ENCODE measurements at regions not wholly inside any gene's neighbourhood (a gene's known extent, or its start where the extent isn't known, plus 50 kb on each side); places are given as distances from the start of the nearest gene placed in this dataset.

GRCh38 chr14:71381814-71382213 is 474.6 kb downstream of the PCNX1 start:
- H3K27ac ChIP-seq (ENCODE audit: low read depth in 2 of 2, low read length in 2 of 2) = no peak overlapping the region
- no peaks in the 10 kb centered on the region for H3K36me3 ChIP-seq (ENCODE audit: control insufficient read depth in 2 of 2, insufficient read depth in 2 of 2, low read length in 2 of 2)
- H3K9me3 ChIP-seq (ENCODE audit: control insufficient read depth in 2 of 2, low read length in 2 of 2) = no peaks in the 10 kb centered on the region
- no peaks in the 10 kb centered on the region for H3K27me3 ChIP-seq (ENCODE audit: control insufficient read depth in 2 of 2, insufficient read depth in 2 of 2, low read length in 2 of 2)
- H3K4me1 ChIP-seq (ENCODE audit: control insufficient read depth in 2 of 2, insufficient read depth in 2 of 2, low read length in 2 of 2) = no peaks in the 10 kb centered on the region
- H3K4me3 ChIP-seq (ENCODE audit: low read length in 2 of 2) = no peak overlapping the region
- H3K9ac ChIP-seq (ENCODE audit: low read depth in 1 of 2, low read length in 2 of 2) = no peak overlapping the region

- Histone ChIP-seq H3K27ac (ENCODE audit: low read depth in 2 of 2, low read length in 2 of 2) (no peak overlapping the region), H3K9ac (ENCODE audit: low read depth in 1 of 2, low read length in 2 of 2) (no peak overlapping the region), H3K36me3 (ENCODE audit: control insufficient read depth in 2 of 2, insufficient read depth in 2 of 2, low read length in 2 of 2) (no peaks in the 10 kb centered on the region), H3K4me3 (ENCODE audit: low read length in 2 of 2) (no peak overlapping the region), H3K4me1 (ENCODE audit: control insufficient read depth in 2 of 2, insufficient read depth in 2 of 2, low read length in 2 of 2) (no peaks in the 10 kb centered on the region), H3K27me3 (ENCODE audit: control insufficient read depth in 2 of 2, insufficient read depth in 2 of 2, low read length in 2 of 2) (no peaks in the 10 kb centered on the region), H3K9me3 (ENCODE audit: control insufficient read depth in 2 of 2, low read length in 2 of 2) (no peaks in the 10 kb centered on the region)
Observed at GRCh38 chr14:71382315-71382714, 475.1 kb downstream of the PCNX1 start.

DNA sequence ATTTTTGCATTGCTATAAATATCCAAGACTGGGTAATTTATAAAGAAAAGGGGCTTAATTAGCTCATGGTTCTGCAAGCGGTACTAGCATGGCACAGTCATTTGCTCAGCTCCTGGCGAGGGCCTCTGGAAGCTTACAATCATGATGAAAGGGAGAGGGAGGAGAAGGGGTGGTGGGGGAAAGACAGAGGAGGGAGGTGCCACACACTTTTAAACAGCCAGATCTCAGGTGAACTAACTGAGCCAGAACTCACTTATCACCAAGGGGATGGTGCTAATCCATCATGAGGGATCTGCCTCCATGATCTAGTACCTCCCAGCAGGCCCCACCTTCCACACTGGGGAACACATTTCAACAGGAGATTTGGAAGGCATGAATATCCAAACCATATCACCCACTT is 476.3 kb downstream of the PCNX1 start:
- Histone ChIP-seq H3K4me3 (ENCODE audit: low read length in 2 of 2) (no peak overlapping the region), H3K27ac (ENCODE audit: low read depth in 2 of 2, low read length in 2 of 2) (no peak overlapping the region), H3K4me1 (ENCODE audit: control insufficient read depth in 2 of 2, insufficient read depth in 2 of 2, low read length in 2 of 2) (no peaks in the 10 kb centered on the region), H3K36me3 (ENCODE audit: control insufficient read depth in 2 of 2, insufficient read depth in 2 of 2, low read length in 2 of 2) (no peaks in the 10 kb centered on the region), H3K9me3 (ENCODE audit: control insufficient read depth in 2 of 2, low read length in 2 of 2) (no peaks in the 10 kb centered on the region), H3K9ac (ENCODE audit: low read depth in 1 of 2, low read length in 2 of 2) (no peak overlapping the region), H3K27me3 (ENCODE audit: control insufficient read depth in 2 of 2, insufficient read depth in 2 of 2, low read length in 2 of 2) (no peaks in the 10 kb centered on the region)

- H3K4me1 ChIP-seq (ENCODE audit: control insufficient read depth in 2 of 2, insufficient read depth in 2 of 2, low read length in 2 of 2) = no peaks in the 10 kb centered on the region
- H3K27ac ChIP-seq (ENCODE audit: low read depth in 2 of 2, low read length in 2 of 2) = no peak overlapping the region
- H3K36me3 ChIP-seq (ENCODE audit: control insufficient read depth in 2 of 2, insufficient read depth in 2 of 2, low read length in 2 of 2) = no peaks in the 10 kb centered on the region
- no peak overlapping the region for H3K4me3 ChIP-seq (ENCODE audit: low read length in 2 of 2)
- no peaks in the 10 kb centered on the region for H3K27me3 ChIP-seq (ENCODE audit: control insufficient read depth in 2 of 2, insufficient read depth in 2 of 2, low read length in 2 of 2)
- H3K9ac ChIP-seq (ENCODE audit: low read depth in 1 of 2, low read length in 2 of 2) = no peak overlapping the region
- H3K9me3 ChIP-seq (ENCODE audit: control insufficient read depth in 2 of 2, low read length in 2 of 2) = no peaks in the 10 kb centered on the region
Observed at GRCh38 chr14:71384007-71384845, 477.0 kb downstream of the PCNX1 start.

DNA sequence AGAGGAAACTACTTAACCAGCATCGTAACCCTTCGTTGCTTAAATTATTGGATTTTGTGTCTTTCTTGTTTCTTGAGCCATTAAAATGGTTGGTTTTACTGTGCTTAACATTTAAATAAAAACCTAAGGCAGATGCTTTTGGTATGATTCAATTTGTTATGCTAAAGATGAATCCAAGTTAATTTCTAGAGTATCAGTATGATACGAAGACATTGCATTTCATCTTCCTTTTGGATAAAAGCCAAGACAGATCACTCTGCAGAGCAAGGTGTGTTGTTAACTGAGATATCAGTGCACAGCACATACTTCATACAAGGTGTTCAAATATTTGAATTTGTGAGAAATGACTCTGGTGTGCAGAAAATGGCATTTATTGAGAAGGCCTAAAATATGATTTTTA is 480.5 kb downstream of the PCNX1 start:
- Histone ChIP-seq H3K4me1 (ENCODE audit: control insufficient read depth in 2 of 2, insufficient read depth in 2 of 2, low read length in 2 of 2) (no peaks in the 10 kb centered on the region), H3K27ac (ENCODE audit: low read depth in 2 of 2, low read length in 2 of 2) (no peak overlapping the region), H3K4me3 (ENCODE audit: low read length in 2 of 2) (no peak overlapping the region), H3K9me3 (ENCODE audit: control insufficient read depth in 2 of 2, low read length in 2 of 2) (no peaks in the 10 kb centered on the region), H3K27me3 (ENCODE audit: control insufficient read depth in 2 of 2, insufficient read depth in 2 of 2, low read length in 2 of 2) (no peaks in the 10 kb centered on the region), H3K9ac (ENCODE audit: low read depth in 1 of 2, low read length in 2 of 2) (no peak overlapping the region), H3K36me3 (ENCODE audit: control insufficient read depth in 2 of 2, insufficient read depth in 2 of 2, low read length in 2 of 2) (no peaks in the 10 kb centered on the region)

- Histone ChIP-seq H3K36me3 (ENCODE audit: control insufficient read depth in 2 of 2, insufficient read depth in 2 of 2, low read length in 2 of 2) (no peaks in the 10 kb centered on the region), H3K4me3 (ENCODE audit: low read length in 2 of 2) (no peak overlapping the region), H3K27ac (ENCODE audit: low read depth in 2 of 2, low read length in 2 of 2) (no peak overlapping the region), H3K27me3 (ENCODE audit: control insufficient read depth in 2 of 2, insufficient read depth in 2 of 2, low read length in 2 of 2) (no peaks in the 10 kb centered on the region), H3K4me1 (ENCODE audit: control insufficient read depth in 2 of 2, insufficient read depth in 2 of 2, low read length in 2 of 2) (no peaks in the 10 kb centered on the region), H3K9me3 (ENCODE audit: control insufficient read depth in 2 of 2, low read length in 2 of 2) (no peaks in the 10 kb centered on the region), H3K9ac (ENCODE audit: low read depth in 1 of 2, low read length in 2 of 2) (no peak overlapping the region)
Observed at GRCh38 chr14:71388336-71388735, 481.1 kb downstream of the PCNX1 start.

GRCh38 chr14:71388862-71389261 is 481.6 kb downstream of the PCNX1 start:
- Histone ChIP-seq H3K9me3 (ENCODE audit: control insufficient read depth in 2 of 2, low read length in 2 of 2) (no peaks in the 10 kb centered on the region), H3K4me1 (ENCODE audit: control insufficient read depth in 2 of 2, insufficient read depth in 2 of 2, low read length in 2 of 2) (no peaks in the 10 kb centered on the region), H3K9ac (ENCODE audit: low read depth in 1 of 2, low read length in 2 of 2) (no peak overlapping the region), H3K4me3 (ENCODE audit: low read length in 2 of 2) (no peak overlapping the region), H3K27ac (ENCODE audit: low read depth in 2 of 2, low read length in 2 of 2) (no peak overlapping the region), H3K27me3 (ENCODE audit: control insufficient read depth in 2 of 2, insufficient read depth in 2 of 2, low read length in 2 of 2) (no peaks in the 10 kb centered on the region), H3K36me3 (ENCODE audit: control insufficient read depth in 2 of 2, insufficient read depth in 2 of 2, low read length in 2 of 2) (no peaks in the 10 kb centered on the region)

GRCh38 chr14:71394386-71394785 is 487.1 kb downstream of the PCNX1 start:
- Histone ChIP-seq H3K9ac (ENCODE audit: low read depth in 1 of 2, low read length in 2 of 2) (no peak overlapping the region), H3K27me3 (ENCODE audit: control insufficient read depth in 2 of 2, insufficient read depth in 2 of 2, low read length in 2 of 2) (no peaks in the 10 kb centered on the region), H3K27ac (ENCODE audit: low read depth in 2 of 2, low read length in 2 of 2) (no peak overlapping the region), H3K36me3 (ENCODE audit: control insufficient read depth in 2 of 2, insufficient read depth in 2 of 2, low read length in 2 of 2) (no peaks in the 10 kb centered on the region), H3K4me1 (ENCODE audit: control insufficient read depth in 2 of 2, insufficient read depth in 2 of 2, low read length in 2 of 2) (no peaks in the 10 kb centered on the region), H3K4me3 (ENCODE audit: low read length in 2 of 2) (no peak overlapping the region), H3K9me3 (ENCODE audit: control insufficient read depth in 2 of 2, low read length in 2 of 2) (no peaks in the 10 kb centered on the region)

- H3K27me3 ChIP-seq (ENCODE audit: control insufficient read depth in 2 of 2, insufficient read depth in 2 of 2, low read length in 2 of 2) = no peaks in the 10 kb centered on the region
- no peaks in the 10 kb centered on the region for H3K9me3 ChIP-seq (ENCODE audit: control insufficient read depth in 2 of 2, low read length in 2 of 2)
- no peaks in the 10 kb centered on the region for H3K4me1 ChIP-seq (ENCODE audit: control insufficient read depth in 2 of 2, insufficient read depth in 2 of 2, low read length in 2 of 2)
- H3K9ac ChIP-seq (ENCODE audit: low read depth in 1 of 2, low read length in 2 of 2) = no peak overlapping the region
- H3K4me3 ChIP-seq (ENCODE audit: low read length in 2 of 2) = no peak overlapping the region
- H3K36me3 ChIP-seq (ENCODE audit: control insufficient read depth in 2 of 2, insufficient read depth in 2 of 2, low read length in 2 of 2) = no peaks in the 10 kb centered on the region
- no peak overlapping the region for H3K27ac ChIP-seq (ENCODE audit: low read depth in 2 of 2, low read length in 2 of 2)
Observed at GRCh38 chr14:71395151-71395604, 487.9 kb downstream of the PCNX1 start.

- no peak overlapping the region for H3K27ac ChIP-seq (ENCODE audit: low read depth in 2 of 2, low read length in 2 of 2)
- H3K4me3 ChIP-seq (ENCODE audit: low read length in 2 of 2) = no peak overlapping the region
- H3K9ac ChIP-seq (ENCODE audit: low read depth in 1 of 2, low read length in 2 of 2) = no peak overlapping the region
- H3K4me1 ChIP-seq (ENCODE audit: control insufficient read depth in 2 of 2, insufficient read depth in 2 of 2, low read length in 2 of 2) = no peaks in the 10 kb centered on the region
- no peaks in the 10 kb centered on the region for H3K9me3 ChIP-seq (ENCODE audit: control insufficient read depth in 2 of 2, low read length in 2 of 2)
- no peaks in the 10 kb centered on the region for H3K36me3 ChIP-seq (ENCODE audit: control insufficient read depth in 2 of 2, insufficient read depth in 2 of 2, low read length in 2 of 2)
- no peaks in the 10 kb centered on the region for H3K27me3 ChIP-seq (ENCODE audit: control insufficient read depth in 2 of 2, insufficient read depth in 2 of 2, low read length in 2 of 2)
Observed at GRCh38 chr14:71395636-71396035, 488.4 kb downstream of the PCNX1 start.
